Right lung (tissue), 2 donors: ENCODE measurements at regions not wholly inside any gene's neighbourhood (a gene's known extent, or its start where the extent isn't known, plus 50 kb on each side); places are given as distances from the start of the nearest gene placed in this dataset.

Experiments
- DNase-seq, 2 donors: peaks; one replicate each; pipeline ENCODE4 v3.0.0-alpha.2; 2013

DNA sequence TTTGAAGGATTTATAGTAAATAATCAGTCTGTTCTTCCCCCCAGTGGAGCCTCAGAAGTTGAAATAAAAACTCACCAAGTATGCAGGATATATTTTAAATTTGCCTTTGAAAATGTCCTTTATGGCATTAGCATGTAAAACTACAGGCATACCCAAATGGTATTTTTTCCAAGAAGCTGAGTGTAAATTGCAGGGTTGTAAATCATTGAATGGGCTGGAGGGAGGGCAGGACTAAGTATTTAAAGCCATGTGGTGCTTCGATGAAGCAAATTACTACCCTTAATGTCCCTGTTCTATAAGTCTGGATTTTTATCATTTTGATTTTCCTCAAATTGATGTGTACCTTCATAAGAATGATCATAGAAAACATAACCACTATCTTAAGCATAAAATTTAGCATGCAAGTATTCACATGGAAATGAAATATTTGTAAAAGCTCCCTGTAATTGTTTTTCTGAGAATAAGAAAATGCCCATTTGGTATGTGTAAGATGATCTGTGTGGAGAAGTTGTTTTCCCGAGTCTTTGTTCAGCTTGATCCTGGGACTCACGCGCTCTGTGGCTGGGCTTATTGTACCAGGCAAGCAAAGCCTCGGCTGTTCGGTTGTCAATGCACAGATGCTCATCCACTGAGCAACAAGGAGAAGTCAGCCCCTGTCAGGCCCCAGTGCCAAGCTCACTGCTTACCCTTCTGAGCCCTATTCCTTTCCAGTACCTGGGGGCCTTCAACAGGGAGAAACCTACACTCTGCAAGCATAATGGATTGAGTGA, 66.7 kb downstream of the CD164 start:
- DNase-seq, result no peak

DNA sequence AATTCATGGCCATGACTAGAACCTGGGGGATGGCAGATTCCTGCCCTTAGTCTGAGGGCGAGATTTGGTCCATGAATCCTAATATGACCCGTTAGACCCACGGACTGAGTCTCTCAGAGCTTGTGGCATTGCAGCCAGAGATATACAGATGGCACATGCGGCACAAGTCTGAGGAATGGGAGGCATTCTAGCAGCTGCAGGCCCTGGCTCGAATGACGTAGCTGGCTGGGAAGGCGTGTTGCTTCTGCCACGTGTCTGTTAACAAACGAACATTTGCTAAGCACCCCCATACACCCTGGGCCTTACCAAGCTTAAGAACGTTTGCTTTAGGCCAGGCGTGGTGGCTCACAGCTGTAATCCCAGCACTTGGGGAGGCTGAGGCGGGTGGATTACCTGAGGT, 68.0 kb downstream of the CD164 start:
- DNase-seq, result no peak

DNA sequence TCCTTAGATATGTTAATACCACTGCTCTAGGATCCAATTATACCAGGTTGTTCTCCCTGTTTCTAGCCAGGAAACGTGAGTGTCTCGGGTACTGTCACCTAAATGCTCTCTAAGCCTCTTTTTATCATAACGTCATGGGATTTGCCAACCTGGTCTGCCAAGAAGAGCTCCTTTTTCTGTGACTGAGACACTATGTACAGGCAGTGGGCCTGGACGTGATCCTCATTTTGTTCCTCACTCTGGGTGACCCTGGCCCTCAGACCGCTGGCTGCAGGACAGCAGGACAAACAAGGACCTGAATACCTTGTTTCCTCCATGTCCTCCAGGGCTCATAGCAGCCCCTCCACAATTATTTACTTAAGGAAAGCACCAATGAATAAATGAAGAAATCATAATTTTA, 69.1 kb downstream of the CD164 start:
- no peak for DNase-seq

DNA sequence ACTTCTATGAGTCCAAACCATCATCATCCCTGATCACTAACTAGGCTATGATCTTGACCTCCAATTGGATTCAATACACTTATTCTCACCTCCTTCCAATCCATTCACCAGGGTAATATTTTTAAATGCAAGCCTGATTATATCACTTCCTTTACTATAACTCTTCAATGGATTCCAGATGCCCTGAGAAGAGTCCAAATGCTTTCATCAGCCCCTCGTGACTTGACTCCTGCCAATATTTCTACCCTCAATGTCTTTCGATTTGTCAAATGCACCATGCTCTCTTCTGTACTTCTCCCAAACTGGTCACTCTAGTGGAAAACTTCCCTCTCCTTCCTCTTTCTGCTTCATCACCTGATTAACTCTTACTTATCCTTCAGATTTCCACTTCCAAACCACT, 70.8 kb downstream of the CD164 start:
- no peak for DNase-seq

DNA sequence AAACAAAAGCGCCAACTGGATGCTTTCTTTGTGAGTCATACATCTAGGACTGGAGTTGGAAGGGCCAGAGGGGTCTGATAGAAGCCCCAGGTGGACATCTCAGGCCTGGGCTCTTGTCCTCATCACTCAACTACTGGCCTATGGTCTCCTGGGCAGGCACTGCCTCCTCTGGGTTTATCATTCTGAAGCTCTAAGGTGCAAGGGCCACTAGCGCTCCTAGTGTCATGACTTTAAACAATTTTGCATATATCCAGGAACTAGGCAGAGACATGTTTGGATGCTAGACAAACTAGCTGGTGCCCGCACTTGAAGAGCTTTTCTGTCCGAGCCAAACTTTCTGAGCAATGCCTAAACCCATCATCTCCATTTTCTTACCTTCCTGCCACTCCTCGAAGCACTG, 72.3 kb downstream of the CD164 start:
- no peak for DNase-seq

DNA sequence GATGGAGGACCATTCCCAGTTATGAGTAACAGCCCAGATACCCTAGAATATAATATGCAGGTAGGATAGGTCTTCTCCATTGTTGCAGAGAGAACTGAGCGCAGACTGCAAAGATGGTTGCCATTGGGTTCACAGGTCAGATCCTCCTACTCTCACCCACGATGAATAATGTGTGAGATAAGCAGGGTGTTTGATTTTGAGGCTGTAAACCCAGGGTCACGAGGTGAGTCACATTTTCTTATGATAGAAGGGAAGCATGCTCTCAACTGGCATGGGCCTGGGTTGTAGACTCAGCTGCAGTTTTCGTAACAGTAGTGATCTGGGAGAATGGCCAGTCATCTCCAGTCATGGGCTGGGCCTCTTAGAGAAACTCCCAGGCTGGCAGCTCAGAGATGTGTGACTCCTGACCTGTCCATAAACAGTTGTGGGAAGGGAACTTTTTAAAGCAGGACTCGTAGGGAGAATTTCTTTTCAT, 74.2 kb downstream of the CD164 start:
- no peak for DNase-seq

DNA sequence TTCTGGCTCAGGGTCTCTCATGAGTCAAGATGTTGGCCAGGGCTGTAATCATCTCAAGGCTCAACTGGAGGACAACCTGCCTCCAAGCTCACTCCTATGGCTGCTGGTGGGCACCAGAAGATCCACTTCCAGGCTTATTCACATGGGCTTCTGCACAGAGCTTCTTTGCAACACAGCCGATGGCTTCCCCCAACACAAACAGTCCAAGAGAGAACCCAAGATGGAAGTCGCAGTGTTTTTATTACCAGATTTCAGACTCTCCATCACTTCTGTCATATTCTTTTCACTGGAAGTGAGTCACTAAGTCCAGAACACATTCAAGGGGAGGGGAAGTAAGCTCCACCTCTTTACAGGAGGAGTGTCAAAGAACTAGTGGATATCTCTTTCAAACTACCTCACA, 75.5 kb downstream of the CD164 start:
- DNase-seq, result no peak

DNA sequence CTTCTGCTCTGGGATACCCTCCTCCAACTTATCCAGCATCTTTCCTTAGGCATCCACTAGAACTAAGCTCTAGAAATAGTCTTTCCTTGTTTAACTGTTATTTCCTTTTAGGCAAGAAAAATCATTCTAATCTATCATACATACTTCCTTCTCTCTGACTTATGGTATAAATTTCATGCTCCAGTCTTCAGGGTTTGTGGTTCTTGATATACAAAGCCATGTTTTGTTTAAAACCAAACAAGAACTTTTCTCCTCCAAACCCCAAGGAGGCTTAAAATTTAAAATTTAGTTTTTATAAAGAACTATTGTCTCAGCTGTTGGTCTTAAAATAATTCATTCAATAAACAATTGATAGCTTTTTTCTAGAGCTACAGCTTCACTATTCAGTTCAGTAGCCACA, 77.2 kb downstream of the CD164 start:
- no peak for DNase-seq

DNA sequence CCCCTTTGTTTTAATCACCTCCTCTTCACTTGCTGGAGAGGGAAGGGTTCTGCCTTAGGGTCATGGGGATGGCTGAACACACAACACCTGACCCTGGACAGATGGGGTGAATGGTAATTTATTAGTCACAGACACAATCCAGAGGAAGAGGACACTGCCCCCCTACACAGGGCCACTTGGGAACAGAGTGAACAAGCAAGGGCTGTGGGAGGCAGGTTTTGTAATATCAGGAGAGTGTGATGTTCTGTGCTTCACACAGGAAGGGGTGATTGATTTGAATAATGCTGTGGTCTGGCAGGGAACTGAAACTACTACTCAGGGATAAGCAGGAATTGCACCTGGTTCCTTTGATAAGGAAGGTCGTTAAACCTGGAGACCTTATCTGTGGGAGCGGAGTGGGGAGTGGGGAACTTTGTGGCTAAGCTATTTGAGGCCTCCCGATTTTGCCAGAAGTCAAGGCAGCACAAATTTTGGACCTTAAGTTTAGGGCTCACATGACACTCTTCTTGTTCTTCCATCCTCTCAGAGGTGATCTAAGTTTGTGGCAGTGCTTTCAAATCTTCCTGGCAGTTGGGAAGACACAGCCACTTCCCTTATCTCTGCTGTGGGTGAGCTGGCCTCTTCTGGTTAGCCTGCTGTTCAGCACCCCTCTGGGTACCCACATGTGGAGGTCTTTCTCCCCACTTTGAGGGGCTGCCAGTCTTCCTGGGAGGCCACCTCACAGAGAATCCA, 77.8 kb downstream of the CD164 start:
- DNase-seq, result no peak

DNA sequence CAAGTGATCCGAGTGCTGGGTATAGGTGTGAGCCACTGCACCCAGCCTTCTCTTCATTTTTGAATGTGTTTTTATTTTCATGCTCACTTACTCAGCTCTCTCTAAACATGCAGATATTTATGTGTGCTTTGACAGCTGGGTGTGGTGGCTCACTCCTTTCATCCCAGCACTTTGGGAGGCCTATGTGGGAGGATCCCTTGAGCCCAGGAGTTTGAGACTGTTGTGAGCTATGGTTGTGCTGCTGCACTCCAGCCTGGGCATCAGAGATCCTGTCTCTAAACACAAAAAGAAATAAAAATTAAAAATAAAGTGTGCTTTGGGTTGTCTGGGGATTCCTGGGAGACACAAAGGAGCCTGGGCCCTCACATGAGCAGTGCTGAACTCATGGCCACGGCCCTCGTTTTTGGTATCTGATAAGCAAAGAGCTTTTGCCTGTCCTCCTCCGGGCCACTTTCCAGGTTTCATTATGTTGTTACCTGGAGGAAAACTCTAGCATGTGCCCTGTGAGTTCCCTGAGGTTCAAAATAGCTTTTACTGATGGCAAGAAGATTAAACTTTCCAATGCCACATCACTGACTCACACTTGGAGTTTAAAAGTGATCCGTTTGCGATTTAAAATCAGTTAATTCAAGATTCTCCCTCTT, 78.5 kb downstream of the CD164 start:
- no peak for DNase-seq

DNA sequence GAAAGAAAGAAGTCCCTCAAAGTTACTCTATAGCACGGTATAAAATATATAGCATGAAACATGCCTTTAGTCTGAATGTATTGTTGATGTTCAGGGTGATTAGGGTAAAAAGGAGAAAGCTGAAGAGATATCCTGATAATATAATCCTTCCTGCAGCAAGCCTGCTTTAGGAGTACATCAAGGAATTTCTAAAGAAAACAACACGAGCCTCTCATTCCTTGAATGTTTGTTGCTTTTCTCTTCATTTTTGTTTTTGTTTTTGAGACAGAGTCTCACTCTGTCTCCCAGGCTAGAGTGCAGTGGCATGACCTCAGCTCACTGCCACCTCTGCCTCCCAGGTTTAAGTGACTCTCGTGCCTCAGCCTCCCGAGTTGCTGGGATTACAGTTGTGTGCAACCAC, 79.1 kb downstream of the CD164 start:
- DNase-seq, result no peak

DNA sequence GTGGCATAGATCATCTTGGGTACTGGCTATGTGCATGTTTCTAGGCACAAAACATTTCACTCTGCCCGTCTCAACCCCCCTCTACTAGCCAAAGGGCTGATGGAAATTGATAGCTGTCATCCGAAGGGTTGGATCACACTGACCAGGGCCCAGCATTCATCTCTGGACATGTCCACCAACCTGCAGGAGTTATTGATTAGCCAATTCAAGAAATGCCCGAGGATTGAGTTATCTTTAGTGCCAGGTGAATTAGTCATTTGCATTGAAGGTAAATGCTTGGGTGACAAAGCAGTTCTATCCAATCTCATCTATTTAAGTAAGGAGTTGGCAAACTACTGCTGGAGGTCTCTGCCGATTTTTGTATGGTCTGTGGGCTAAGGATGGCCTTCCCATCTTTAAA, 80.1 kb downstream of the CD164 start:
- DNase-seq, result no peak

DNA sequence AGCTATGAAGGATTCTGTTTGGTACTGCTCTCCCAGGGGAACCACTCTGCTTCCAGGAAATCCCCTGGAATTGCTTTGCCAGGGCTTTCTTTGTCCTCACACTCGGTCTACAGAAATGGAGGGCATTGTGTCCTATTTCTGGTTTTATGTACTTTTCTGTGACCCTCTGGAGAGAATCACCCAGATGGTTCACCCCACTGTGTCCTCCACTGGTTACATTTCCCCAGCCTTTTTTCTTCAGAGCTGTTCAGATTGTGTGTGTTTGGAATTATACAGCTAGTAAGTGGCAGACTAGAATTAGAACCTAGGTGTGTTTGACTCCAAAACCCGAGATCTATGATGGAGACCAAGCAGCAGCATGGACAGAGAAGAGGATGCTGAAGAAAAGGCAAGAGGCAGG, 80.8 kb downstream of the CD164 start:
- DNase-seq, result no peak

DNA sequence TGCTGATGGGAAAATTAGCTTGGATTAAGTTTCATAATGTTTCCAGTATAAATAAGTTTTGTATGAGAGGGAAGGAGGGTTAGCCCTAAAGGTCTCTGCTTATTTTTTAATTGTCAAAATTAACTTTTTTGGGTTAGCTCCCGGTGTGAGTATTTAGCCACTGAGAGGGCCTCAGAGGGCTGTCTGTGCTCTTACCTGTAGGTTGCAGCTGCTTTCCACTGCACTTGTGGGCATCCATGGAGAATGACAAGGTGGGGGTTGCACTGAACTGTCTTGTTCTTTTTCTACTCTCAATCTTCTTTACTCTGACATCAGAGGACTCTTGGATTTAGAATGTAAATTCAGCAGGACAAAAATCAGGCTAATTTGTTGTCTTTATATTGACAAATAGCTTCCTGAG, 81.4 kb downstream of the CD164 start:
- no peak for DNase-seq

DNA sequence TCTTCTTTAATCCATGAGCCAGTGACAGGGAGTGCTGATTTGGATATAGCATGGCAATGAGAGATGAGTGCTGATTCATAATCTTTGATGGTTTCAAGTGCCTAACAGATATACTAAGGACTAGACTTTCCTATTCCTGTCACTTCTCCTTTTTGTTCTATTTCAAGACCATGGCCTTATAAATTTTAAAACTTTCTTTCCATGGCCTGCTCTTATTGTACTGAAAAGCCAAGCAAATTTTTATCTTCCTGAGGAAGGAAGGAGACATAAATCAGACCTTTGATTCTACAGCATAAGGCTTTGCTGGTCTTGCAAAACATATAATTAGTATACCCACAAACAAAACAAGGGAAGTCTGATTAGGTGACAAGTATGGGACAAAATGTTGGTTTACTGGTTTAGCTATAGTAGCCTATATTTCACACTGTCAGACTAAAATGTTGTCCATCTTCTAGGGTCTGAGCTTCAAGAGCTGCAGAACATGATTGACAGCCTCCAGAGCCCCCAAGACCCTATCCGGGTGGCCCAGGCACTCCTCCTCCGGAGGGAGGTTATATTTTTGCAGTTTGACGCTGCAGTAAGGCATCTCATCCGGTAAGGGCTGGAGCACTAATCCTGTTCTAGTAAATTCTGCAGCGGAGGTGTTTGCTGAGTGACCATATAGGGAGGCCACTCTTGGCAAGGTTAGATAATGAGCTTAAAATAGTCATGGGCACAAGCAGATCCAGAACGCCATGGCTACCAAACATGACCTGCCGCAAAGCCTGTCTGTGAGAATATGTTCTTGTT, 82.3 kb downstream of the CD164 start:
- DNase-seq, result no peak

DNA sequence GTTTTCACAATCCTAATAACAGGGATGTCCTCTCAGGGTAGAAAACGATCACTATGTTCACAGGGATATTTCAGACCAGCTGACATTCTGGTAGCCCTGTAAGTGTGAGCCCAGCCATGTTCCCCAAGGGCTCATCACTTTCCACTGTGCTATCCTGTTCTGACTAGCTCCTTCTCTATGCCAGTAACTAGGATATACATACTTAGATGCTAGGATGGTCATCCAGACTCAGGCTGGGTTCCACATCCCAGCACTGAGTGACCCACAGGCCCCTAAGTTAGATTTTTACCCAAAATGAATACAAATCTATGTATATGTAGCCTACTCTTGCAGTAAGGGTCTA, 83.0 kb downstream of the CD164 start:
- no peak for DNase-seq

DNA sequence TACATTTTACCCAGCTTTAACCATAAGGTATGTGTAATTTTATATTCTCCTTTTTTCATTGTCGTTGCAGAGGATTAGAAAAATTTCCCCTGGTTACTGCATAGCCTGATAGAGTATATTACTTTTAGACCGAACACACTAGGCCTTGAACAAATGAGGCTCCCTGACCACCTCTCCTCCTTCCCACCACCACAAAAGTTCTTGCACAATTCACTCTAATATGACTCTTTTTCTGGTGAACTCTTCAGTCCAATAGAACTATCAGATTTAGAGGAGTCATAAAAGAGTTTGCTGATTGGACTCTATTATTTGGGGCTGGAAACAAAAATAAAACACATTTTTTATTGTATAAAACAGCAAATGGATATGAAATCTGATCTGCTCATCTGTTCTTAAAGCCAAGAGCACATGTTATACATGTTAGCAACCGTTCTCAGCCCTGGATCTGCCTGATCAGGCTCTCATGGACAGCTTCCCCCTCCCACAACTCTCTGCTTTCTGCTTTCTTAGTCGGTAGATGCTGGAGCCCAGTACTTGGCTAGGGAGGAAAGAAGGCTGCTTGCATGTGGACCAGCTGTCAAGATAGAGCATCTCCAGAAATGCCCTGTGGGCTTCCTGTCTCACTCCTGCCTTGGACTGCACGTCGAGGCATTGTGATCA, 83.5 kb downstream of the CD164 start:
- DNase-seq, result no peak

DNA sequence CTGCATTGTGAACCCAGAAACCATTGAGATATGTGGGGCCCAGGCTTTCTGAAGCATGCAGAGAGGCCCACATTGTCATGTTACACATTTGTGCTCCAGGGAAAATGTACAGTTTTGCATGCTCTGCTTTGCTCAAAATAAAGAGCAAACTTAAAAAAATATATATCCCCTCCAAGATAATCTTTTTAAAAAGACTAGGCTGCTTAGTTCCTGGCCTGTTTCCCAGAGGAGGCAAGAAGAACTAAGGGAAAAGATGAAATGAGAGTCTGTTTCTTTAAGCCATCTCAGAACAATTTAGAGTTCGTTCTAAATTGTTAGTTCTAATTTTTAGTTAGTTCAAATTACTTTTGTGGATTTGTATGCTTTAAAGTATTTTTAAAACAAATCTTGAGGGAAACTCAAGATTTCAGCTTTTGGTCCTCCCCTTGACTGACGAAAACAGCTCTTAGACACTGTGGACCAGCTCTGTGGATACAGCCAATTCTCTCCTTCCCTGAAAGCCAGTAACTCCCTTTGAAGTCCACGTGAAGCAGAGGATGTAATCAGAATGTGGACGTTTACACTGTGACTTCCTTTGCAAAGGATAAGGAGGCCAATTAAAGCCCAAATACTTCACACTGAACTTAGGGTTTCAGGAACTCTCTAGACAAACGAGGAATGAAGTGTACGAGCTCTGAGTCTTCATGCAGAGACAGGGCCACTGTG, 84.7 kb downstream of the CD164 start:
- no peak for DNase-seq

DNA sequence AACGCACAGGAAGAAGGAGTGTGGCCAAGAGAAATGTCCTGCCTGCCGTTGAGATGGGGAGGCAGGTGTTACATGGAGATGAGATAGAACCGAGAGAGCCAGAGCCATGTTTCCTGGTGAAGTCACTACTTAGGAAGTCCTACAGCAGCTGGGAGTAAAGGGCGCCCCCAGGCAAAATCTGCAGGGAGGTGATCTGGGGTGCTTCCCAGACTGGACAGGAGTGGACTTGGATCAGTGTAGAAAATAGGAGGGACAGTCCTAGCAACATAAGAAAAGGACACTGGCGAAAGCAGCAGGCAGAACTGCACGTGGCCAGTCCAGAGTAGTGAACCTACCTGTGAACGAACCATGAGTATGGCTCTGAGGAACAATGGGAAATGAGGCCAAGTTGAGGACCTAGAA, 85.3 kb downstream of the CD164 start:
- no peak for DNase-seq

DNA sequence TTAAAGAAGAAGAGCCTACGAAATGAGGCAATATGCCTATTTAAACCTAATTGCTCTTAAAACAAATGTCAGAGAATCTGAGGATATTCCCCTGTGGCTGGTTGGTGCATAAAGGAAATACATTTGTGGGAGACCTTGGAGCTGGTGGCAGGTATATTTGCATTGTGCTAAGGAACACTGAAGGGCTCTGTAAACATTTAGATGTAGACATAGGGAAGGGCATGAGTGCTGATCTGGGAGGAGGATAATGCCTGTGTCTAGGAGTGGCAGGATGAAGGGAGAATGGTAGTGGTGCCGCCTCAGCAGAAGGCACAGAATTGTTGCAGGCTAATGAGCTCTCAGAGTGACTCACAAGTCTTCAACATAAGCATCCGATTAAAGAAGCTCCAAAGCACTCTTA, 85.8 kb downstream of the CD164 start:
- no peak for DNase-seq

DNA sequence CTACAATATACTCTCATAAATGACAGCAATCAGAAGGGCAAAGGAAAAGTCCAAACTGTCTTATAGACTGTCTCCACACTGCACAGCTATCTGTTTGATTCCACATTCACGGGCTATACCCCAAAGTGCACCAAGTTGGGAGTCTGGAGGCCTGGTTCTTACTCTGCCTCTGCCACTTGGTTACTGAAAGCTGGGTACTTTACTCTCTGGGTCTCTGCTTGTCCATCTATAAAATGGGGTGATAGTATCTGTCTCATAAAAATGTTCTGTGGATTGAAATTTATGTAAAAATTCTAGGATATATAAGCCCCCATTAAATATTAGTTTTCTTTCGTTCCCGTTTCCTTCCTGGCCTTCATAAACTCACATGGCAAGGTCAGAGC, 86.5 kb downstream of the CD164 start:
- no peak for DNase-seq
